ENCODE measurements at regions not wholly inside any gene's neighbourhood (a gene's known extent, or its start where the extent isn't known, plus 50 kb on each side); places are given as distances from the start of the nearest gene placed in this dataset.
"Not testable (repeated sequence)": the region's sequence is repeated elsewhere in the genome, so short reads cannot be mapped to it uniquely, and the experiment has no call there.

DNA sequence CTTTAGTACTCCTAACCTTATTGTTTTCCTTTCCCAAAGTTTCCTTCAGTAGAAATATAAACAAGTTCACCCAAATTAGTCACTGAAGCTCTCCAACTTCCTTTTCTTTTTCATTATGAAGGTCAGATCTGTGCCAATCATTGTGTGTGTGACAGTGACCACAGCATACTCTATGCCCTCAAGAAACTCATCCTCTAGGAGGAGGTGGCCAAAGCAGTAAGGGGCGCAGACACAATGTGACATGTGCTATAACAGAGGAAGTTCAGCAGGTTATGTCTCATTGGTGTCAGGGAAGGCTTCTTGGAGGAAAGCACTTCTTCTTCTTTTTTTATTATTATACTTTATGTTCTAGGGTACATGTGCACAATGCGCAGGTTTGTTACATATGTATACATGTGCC is 60.0 kb upstream of the PSME4 start:
- FAIRE-seq: no peak

DNA sequence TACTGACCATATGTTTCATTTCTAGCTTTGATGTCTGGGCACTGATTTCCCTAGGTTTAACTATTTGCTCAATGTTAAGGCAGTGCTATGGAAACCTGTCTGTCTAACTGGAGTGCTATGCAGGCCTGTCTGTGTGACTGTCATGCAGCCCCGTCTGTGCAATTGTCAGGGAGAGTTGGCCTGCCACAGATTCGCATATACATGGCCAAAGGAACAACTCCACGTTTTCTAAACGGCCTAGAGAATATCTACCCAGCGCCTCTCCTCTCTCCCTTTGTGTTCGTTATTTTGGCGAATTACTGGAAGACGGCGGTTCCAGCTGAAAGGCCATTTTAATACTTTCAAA is 59.6 kb upstream of the PSME4 start:
- no peak for FAIRE-seq

DNA sequence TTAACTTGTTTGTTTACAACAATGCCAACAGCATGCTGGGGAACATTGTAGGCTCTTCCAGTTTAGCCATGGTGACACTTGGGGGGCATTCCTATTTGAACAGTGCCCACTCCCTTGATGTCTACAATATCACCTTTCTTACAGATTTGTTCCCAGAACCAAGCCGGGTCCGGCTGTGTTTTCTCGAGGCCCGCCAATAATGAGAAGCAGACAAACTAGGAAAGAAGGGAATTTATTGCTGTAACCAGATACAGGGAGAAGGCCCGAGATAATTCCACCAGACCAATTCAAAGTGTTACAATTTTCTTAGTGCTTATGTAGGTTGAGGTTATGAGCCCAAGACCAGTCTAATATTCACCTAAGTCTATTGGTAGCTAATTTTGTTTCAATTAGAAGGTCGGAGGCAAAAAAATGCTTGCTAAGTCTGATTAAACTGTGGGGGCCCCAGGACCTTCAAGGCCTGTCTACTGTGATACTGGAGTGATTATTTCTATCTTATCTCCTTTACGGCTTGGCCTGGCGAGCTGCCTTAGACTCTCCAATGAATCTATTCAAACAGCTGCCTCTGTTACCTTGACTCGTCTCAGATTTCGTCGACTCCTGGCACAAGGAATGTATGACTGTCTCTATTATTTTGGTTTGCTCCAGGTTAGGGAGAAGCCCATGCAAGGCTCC is 59.1 kb upstream of the PSME4 start:
- no peak for FAIRE-seq

DNA sequence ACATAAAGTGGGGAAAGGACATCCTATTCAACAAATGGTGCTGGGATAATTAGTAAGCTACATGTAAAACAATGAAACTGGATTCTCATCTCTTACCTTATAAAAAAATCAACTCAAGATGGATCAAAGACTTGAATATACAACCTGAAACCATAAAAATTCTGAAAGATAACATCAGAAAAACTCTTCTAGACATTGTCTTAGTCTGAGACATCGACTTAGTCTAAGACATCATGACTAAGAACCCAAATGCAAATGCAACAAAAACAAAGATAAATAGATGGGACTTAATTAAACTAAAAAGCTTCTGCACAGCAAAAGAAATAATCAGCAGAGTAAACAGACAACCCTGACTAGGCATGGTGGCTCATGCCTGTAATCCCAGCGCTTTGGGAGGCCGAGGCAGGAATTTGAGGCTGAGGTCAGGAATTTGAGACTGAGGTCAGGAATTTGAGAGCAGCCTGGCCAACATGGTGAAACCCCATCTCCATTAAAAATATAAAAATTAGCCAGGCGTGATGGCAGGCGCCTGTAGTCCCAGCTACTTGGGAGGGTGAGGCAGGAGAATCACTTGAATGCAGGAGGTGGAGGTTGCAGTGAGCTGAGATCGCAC is 54.8 kb upstream of the PSME4 start:
- FAIRE-seq: not testable (repeated sequence)

DNA sequence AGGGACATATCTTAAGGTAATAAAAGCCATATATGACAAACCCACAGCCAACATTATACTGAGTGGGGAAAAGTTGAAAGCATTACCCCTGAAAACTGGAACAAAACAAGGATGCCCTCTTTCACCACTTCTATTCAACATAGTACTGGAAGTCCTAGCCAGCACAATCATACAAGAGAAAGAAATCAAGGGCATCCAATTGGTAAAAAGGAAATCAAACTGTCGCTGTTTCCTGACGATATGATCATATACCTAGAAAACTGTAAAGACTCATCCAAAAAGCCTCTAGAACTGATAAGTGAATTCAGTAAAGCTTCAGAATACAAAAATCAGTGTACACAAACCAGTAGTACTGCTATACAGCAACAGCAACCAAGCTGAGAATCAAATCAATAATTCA is 53.8 kb upstream of the PSME4 start:
- no peak for FAIRE-seq

DNA sequence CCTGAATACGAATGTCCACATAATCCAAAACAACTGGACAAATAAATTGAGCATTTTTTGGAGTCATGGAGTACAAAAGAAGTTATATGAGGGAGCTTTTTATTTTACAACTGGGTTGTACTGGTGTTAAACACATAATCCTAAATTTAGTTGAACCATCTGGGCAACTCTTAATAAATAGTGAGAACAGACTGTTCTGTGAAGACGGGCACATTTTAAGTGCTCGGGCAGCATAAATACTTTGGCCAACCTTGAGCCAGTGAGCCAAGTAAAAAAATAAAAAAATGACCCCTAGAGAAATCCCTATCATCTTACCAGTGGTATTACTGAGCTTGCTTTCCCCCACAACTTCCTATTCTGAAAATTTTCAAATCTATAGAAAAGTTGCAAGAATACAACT is 50.9 kb upstream of the PSME4 start:
- FAIRE-seq: no peak

DNA sequence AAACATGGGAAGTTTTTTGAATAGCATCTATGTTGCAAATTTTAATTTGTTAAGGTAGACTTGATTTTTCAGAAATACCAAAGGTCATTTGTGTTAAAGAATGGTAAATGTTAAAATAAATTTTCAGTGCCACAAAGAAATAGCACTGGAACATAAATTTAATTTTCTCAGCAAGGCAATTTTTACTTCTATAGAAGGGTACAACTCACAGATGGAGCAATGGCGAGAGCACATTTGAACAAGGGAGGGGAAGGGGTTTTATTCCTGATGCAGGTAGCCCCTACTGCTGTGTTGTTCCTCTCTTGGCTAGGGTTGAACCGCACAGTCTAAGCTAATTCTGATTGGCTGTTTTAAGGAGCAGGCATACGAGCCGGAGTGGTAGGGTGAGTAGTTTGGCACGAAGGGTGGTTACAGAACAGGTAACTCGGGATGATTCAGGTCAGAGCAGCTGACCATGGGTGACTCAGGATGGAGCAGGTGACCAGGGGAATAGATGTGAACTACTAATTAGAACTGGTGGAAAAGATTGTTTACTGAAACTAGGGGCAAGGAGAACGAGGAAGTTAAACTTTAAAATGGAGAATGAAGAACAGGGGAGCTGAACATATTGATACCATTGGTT is 50.1 kb upstream of the PSME4 start:
- no peak for FAIRE-seq

Data from TTC549 (cell line).